CD4-positive, alpha-beta T cell treated with Interleukin-17A for 1 hour (primary cell): ENCODE measurements at regions not wholly inside any gene's neighbourhood (a gene's known extent, or its start where the extent isn't known, plus 50 kb on each side); places are given as distances from the start of the nearest gene placed in this dataset.

Experiments used
- DNase-seq: peaks from one replicate; pipeline ENCODE4 v3.0.0-alpha.2; 2020

- DNase-seq: no peak
Measured at GRCh38 chr5:173785866-173786265, 102.3 kb upstream of the CPEB4 start.

- DNase-seq: no peak
Measured at GRCh38 chr5:173786286-173787187, 101.6 kb upstream of the CPEB4 start.

GRCh38 chr5:173789031-173789920 lies 98.9 kb upstream of the CPEB4 start:
- no peak for DNase-seq

GRCh38 chr5:173790177-173790719 lies 97.9 kb upstream of the CPEB4 start:
- DNase-seq: no peak

DNA sequence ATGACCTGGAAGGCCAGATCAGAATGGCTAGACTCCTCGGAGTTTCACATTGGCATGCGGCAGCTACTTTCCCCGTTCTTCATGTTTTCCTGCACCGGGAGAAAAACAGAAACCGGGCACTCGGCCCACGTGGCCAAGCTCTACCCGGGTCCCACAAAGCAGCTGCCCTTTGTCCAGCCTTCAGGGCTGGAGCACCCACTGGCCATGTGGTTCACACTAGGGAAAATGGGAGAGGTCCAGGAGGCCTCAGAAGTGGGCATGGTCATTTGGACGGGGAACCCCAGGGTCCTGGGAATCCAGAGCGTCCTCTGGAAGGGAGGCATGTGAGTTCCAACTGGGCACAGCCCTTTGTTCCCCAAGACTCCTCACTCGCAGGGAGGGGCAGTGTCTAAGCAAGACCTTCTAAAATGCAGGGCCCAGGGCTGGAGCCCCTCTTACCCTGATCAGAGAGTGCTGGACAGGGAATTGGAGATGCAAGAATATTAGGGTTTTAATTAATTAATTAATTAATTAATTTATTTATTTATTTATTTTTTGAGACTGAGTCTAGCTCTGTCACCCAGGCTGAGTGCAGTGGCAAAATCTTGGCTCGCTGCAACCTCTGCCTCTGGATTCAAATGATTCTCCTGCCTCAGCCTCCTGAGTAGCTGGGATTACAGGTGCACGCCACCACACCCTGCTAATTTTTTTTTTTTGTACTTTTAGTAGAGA lies 97.2 kb upstream of the CPEB4 start:
- no peak for DNase-seq

DNA sequence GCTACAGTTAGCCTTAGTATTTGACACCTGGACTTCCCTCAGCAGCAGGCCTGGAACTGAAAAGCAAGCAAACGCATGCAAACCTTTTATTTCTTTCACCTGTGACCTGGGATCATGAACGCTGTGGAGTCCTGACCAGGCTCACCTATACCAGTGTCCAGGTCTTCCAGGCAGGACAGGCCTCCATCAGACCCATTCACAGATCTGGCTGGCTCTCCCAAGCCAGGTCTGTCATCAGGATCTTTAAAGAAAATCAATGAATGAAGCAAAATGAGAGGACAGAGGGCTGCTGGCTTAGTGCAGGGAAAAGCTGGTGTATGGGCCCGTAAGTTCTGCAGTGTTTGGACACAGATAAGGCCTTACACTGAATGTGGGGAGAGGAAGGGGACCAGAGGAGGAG lies 96.3 kb upstream of the CPEB4 start:
- DNase-seq: no peak

DNA sequence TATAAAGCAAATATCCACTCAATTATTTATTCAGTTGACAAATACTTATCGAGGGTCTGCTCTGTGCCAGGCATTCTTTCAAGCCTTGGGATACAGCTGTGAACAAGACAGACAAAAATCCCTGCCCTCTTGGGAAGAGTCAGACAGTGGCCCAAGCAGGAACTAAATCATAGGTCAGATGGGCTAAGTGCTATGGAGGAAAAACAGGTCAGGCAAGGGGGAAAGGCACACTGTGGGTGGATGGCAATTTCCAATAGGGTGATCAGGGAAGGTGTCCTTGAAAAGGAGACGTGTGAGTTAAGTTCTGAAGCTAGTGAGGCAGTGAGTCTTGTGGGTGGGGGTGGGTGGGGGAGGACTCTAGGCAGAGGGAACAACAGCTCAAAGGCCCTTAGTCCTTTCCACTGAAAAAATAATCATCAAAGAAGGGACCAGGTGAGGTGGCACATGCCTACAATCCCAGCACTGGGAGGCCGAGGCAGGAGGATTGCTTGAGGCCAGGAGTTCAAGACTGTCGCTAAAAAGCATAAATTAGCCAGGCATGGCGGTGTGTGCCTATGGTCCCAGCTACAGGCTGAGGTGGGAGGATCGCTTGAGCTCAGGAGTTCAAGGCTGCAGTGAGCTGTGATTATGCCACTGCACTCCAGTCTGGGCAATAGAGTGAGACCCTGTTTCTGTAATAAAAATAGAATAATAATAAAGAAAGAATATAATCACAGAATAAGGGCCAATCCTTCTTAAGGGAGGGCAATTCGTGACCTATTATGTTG lies 95.2 kb upstream of the CPEB4 start:
- DNase-seq: no peak

- DNase-seq: no peak
Measured at GRCh38 chr5:173793648-173794548, 94.3 kb upstream of the CPEB4 start.

GRCh38 chr5:173794901-173795416 lies 93.2 kb upstream of the CPEB4 start:
- DNase-seq: no peak

GRCh38 chr5:173795601-173796000 lies 92.5 kb upstream of the CPEB4 start:
- no peak for DNase-seq

DNA sequence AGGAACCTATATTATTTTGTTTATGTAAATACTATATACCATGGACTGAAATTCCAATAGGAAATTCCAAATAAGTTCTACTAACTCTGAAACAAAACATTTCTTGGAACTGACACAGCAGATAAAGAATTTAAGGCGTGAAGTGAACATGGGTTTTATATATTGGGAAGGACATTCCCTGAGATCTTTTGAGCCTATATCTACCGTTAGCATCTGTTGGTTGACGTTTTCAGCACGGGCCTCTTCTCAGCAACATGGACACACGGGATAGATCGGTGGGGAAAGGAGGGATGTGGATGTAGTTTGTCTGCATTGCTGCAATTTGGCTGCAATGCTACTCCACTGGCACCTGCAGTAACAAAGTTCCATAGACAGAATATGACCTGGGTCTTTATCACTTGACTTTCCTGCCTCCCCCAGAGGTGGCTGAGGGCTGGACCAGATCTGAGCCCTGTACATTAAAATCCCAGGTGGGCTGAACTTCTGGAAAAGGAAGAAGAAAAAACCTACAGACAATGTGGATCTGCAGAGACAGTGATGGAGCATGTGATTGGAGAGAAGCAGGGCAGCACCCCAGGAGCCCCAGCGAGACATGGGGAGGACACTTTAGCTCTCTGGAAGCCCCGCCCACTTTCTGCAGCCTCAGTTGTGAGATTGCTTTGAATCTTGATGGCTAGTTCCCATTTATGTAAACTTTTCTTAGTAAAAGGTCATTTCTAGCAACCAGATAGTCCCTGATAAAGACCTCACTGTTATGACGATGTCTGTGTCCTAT lies 91.2 kb upstream of the CPEB4 start:
- DNase-seq: no peak

GRCh38 chr5:173798127-173798810 lies 89.9 kb upstream of the CPEB4 start:
- no peak for DNase-seq

DNA sequence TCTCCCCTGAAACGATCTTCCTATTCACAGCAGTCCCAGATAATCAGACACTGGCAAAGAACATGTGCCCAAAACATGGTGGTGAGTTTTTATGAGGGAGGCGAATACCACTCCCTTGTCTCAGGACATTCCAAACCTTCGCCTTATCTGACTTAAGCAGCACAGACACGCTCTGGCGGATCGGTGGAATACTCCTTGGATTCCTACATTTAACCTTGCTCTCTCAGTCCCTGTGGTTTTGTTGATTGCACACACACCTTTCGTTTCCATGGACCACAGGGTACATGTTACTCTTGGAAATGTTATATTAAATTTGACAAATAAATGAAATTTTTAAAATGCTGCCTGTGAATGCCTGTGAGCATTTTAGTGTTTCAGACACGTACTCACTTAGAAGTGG lies 87.8 kb upstream of the CPEB4 start:
- no peak for DNase-seq

- DNase-seq: no peak
Measured at GRCh38 chr5:173801006-173801405, 87.1 kb upstream of the CPEB4 start.

- DNase-seq: no peak
Measured at GRCh38 chr5:173802670-173803165, 85.4 kb upstream of the CPEB4 start.

DNA sequence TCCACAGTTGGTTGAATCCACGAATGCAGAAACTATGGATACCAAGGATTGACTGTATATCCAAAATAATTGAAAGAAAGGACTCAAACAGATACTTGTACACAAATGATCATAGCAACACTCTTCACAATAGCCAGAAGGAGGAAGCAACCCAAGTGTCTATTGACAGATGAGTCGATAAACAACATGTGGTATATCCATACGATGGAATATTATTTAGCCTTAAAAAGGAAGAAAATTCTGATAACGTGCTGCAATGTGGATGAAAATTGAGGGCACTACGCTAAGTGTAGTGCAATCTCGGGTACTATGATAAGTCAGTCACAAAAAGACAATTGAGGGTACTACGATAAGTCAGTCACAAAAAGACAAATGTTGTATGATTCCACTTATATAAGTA lies 83.6 kb upstream of the CPEB4 start:
- no peak for DNase-seq

DNA sequence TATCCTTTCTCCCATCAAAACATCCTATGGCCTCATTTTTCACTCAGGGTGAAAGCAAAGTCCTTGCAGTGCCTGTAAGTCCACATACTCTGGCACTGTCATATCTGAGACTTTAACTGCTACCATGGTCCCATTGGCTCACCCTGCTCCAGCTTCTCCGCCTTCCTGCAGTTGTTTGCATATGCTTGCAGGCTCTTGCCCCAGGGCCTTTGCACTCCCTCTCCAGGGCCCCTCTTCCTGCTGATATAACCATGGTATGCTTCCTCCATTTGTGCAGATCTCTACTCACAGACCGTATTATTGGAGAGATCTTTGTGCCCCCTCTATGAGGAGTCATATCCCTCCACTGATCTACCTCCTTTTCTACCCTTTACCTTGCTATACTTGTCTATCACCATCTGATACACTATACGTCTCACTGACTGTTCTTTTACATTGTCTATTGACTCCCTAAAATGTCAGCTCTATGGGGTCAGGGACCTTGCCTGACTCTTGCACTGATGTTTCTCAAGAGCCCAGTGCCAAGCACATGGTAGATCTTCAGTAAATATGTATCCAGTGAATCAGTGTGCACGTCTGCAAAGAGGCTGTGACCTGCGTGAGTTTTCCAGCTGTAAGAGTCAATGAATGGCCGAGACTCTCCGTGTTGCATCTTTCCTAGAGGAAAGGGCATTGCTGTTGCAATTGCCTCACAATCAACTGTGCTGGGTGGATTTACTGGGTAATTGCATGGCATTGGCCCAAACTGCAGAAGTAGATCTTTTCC lies 81.7 kb upstream of the CPEB4 start:
- DNase-seq: no peak

GRCh38 chr5:173807181-173807655 lies 80.9 kb upstream of the CPEB4 start:
- DNase-seq: no peak
